ENCODE measurements at regions not wholly inside any gene's neighbourhood (a gene's known extent, or its start where the extent isn't known, plus 50 kb on each side); places are given as distances from the start of the nearest gene placed in this dataset.
A peak's percentile ranks its signal among the peaks of the same experiment; 100 is the strongest.

GRCh38 chr20:57990396-57990987 lies 238.0 kb downstream of the ANKRD60 start:
- no peak overlapping the region for H3K4me3 ChIP-seq
- peaks cover 0 to 3% (median 0%) of the 10 kb centered on the region in 4 donors for H3K4me1 ChIP-seq
- H3K36me3 ChIP-seq: no peaks in the 10 kb centered on the region
- TF ChIP-seq, protein P1, sequence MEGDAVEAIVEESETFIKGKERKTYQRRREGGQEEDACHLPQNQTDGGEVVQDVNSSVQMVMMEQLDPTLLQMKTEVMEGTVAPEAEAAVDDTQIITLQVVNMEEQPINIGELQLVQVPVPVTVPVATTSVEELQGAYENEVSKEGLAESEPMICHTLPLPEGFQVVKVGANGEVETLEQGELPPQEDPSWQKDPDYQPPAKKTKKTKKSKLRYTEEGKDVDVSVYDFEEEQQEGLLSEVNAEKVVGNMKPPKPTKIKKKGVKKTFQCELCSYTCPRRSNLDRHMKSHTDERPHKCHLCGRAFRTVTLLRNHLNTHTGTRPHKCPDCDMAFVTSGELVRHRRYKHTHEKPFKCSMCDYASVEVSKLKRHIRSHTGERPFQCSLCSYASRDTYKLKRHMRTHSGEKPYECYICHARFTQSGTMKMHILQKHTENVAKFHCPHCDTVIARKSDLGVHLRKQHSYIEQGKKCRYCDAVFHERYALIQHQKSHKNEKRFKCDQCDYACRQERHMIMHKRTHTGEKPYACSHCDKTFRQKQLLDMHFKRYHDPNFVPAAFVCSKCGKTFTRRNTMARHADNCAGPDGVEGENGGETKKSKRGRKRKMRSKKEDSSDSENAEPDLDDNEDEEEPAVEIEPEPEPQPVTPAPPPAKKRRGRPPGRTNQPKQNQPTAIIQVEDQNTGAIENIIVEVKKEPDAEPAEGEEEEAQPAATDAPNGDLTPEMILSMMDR (IDR thresholded peaks at IDR 0.05): no peak
- TF ChIP-seq POLR2A (IDR thresholded peaks at IDR 0.05): no peak
- no peak for TF ChIP-seq POLR2AphosphoS5 (IDR thresholded peaks at IDR 0.05)
- TF ChIP-seq EP300 (IDR thresholded peaks at IDR 0.05): no peak
- intact Hi-C loops (cut with DNase I; ENCODE audit: low total_unique reads): no loop called here
- WGBS, 5 donors: 51 to 68% (median 55%) methylated on average over 8 of the region's 8 CpGs
- peak in 1 of 2 donors; percentile 68 for DNase-seq
- H3K9me3 ChIP-seq: no peaks in the 10 kb centered on the region
- H3K27ac ChIP-seq: no peak overlapping the region
- H3K27me3 ChIP-seq: peaks cover 0 to 19% (median 0%) of the 10 kb centered on the region in 3 donors

- no peak overlapping the region for H3K27ac ChIP-seq
- no peaks in the 10 kb centered on the region for H3K36me3 ChIP-seq
- WGBS, 5 donors: 77 to 89% (median 83%) methylated on average over 9 of the region's 9 CpGs
- peaks cover 0 to 19% (median 0%) of the 10 kb centered on the region in 3 donors for H3K27me3 ChIP-seq
- TF ChIP-seq EP300 (IDR thresholded peaks at IDR 0.05) (no peak), POLR2AphosphoS5 (IDR thresholded peaks at IDR 0.05) (no peak), POLR2A (IDR thresholded peaks at IDR 0.05) (no peak)
- TF ChIP-seq, protein P1 (IDR thresholded peaks at IDR 0.05): no peak
- H3K4me1 ChIP-seq: peaks cover 0 to 3% (median 0%) of the 10 kb centered on the region in 4 donors
- DNase-seq: no peak
- intact Hi-C loops (cut with DNase I; ENCODE audit: low total_unique reads): no loop called here
- no peak overlapping the region for H3K4me3 ChIP-seq
- no peaks in the 10 kb centered on the region for H3K9me3 ChIP-seq
Observed at GRCh38 chr20:57988828-57989227, 239.6 kb downstream of the ANKRD60 start.

DNA sequence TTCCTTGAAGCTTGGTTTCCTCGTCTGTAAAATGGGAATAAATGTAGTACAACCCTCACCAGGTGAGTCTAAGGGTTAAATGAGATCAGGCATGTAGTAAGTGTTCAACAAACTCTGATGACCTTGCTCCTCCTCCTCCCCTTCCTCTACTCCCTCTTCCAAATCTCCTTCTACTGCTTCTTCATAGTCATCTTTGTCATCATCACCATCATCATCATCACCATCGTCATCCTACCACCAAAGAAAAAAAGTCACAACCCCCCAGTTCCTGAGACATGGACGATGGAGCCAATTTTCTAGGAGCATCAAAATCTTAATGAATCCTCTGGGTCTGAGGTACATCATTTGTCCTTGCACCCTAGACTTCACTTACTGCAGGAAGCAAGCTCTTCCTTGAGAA lies 240.0 kb downstream of the ANKRD60 start:
- Histone ChIP-seq H3K9me3 (no peaks in the 10 kb centered on the region), H3K36me3 (no peaks in the 10 kb centered on the region), H3K4me3 (no peak overlapping the region), H3K27ac (no peak overlapping the region), H3K27me3 (peaks cover 0 to 19% (median 0%) of the 10 kb centered on the region in 3 donors), H3K4me1 (peaks cover 0 to 3% (median 0%) of the 10 kb centered on the region in 4 donors)
- intact Hi-C loops (cut with DNase I; ENCODE audit: low total_unique reads): no loop called here
- no peak for DNase-seq
- TF ChIP-seq POLR2A (IDR thresholded peaks at IDR 0.05): no peak
- TF ChIP-seq, protein P1 (IDR thresholded peaks at IDR 0.05): no peak
- TF ChIP-seq EP300 (IDR thresholded peaks at IDR 0.05): no peak
- no peak for TF ChIP-seq POLR2AphosphoS5 (IDR thresholded peaks at IDR 0.05)
- WGBS, 5 donors: 80 to 94% (median 90%) methylated on average over 3 of the region's 3 CpGs

DNA sequence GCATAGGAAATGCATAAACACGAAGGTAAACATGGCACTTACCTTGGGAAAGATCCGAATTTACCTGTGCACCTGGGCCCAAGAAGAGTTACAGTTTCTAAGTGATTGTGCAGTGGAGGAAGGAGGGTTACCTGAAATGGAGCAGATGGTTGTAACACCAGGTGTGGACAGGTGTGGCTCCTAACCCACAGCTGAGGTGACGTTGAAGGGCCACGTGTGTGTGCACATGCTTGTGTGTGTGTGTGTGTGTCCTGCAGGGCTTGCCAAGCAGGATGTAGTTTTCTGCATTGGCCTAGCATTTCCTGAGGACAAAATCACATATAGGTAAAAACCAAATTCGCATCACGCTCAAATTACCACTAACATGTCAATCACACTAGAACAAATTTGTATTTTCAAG lies 240.8 kb downstream of the ANKRD60 start:
- Histone ChIP-seq H3K4me3 (no peak overlapping the region), H3K9me3 (no peaks in the 10 kb centered on the region), H3K36me3 (no peaks in the 10 kb centered on the region), H3K27ac (no peak overlapping the region), H3K4me1 (peaks cover 0 to 3% (median 0%) of the 10 kb centered on the region in 4 donors), H3K27me3 (peaks cover 0 to 18% (median 0%) of the 10 kb centered on the region in 3 donors)
- 70 to 79% (median 74%) methylated on average over 6 of the region's 6 CpGs for WGBS, 5 donors
- DNase-seq: no peak
- intact Hi-C loops (cut with DNase I; ENCODE audit: low total_unique reads): no loop called here
- no peak for TF ChIP-seq POLR2AphosphoS5 (IDR thresholded peaks at IDR 0.05)
- TF ChIP-seq EP300 (IDR thresholded peaks at IDR 0.05): no peak
- no peak for TF ChIP-seq POLR2A (IDR thresholded peaks at IDR 0.05)
- TF ChIP-seq, protein P1 (IDR thresholded peaks at IDR 0.05): no peak
